ENCODE measurements at regions not wholly inside any gene's neighbourhood (a gene's known extent, or its start where the extent isn't known, plus 50 kb on each side); places are given as distances from the start of the nearest gene placed in this dataset.

DNA sequence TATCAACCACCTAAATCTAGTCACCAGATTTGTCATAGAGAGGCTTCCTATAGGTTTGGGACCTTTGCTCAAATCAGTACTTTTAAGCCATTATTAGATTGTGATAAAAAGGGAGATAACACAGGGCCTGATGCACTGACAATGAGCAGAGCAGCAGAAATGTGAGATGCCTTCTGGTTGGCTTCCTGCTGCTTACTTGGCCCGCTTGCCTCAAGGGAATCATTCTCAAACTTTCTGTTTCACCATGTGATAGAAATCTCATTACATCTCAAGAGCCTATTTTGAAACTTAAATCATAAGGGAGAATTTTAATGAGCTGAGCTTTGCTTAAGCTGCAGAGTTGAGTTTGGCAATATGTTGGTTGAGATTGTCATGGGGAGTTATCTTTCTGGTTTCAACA lies 606.0 kb downstream of the DHX35 start:
- TF ChIP-seq CTCF (IDR thresholded peaks at IDR 0.05; ENCODE audit: insufficient read depth, missing control alignments): no peak
- FAIRE-seq (no peak), DNase-seq (ENCODE audit: insufficient read length, low spot score) (no peak)

- no peak for TF ChIP-seq CTCF (IDR thresholded peaks at IDR 0.05; ENCODE audit: insufficient read depth, missing control alignments)
- DNase-seq (ENCODE audit: insufficient read length, low spot score) (no peak), FAIRE-seq (no peak)
Measured at GRCh38 chr20:39563349-39563748, 601.2 kb downstream of the DHX35 start.

- no peak for DNase-seq (ENCODE audit: insufficient read length, low spot score)
- no peak for TF ChIP-seq CTCF (IDR thresholded peaks at IDR 0.05; ENCODE audit: insufficient read depth, missing control alignments)
- no peak for FAIRE-seq
Measured at GRCh38 chr20:39554341-39554740, 592.2 kb downstream of the DHX35 start.

DNA sequence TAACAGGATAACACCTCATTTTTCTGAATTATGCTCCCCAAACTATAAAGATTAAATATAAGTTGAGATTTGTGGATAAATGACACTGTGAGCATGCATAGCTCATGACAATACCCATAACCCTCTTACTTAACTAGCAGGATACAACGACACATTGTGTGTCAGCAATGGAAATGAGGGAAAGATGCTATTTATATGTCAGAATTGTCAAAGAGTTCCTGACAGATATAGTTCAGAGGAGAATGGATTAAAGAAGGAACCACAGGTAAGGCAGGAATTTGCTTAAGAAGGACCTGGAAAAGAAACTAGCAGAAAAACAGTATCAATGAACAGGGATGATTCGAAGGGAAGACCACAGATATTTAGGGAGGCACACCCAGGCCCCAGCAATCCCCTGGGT lies 591.0 kb downstream of the DHX35 start:
- no peak for TF ChIP-seq CTCF (IDR thresholded peaks at IDR 0.05; ENCODE audit: insufficient read depth, missing control alignments)
- DNase-seq (ENCODE audit: insufficient read length, low spot score) (no peak), FAIRE-seq (no peak)

DNA sequence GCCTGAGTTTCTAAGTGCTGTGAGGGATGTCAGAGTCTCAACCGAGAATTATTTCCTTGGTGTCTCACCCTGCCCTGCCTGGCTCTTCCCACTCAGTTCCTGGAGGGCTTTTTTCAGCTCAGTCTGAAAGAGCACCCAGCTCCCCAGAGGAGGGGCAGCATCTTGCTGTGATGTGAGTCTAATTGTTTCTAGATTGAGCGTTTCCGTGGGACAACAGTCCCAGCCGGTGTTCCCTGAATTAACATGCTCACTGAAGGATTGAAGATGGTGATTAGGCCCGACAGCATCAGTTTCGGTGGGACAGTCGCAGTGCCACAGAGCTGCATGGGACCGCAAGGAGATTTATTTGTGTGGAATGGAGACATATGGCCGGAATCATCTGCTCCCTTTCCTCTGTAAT lies 587.6 kb downstream of the DHX35 start:
- DNase-seq (ENCODE audit: insufficient read length, low spot score): no peak
- TF ChIP-seq CTCF (IDR thresholded peaks at IDR 0.05; ENCODE audit: insufficient read depth, missing control alignments): no peak
- no peak for FAIRE-seq

DNA sequence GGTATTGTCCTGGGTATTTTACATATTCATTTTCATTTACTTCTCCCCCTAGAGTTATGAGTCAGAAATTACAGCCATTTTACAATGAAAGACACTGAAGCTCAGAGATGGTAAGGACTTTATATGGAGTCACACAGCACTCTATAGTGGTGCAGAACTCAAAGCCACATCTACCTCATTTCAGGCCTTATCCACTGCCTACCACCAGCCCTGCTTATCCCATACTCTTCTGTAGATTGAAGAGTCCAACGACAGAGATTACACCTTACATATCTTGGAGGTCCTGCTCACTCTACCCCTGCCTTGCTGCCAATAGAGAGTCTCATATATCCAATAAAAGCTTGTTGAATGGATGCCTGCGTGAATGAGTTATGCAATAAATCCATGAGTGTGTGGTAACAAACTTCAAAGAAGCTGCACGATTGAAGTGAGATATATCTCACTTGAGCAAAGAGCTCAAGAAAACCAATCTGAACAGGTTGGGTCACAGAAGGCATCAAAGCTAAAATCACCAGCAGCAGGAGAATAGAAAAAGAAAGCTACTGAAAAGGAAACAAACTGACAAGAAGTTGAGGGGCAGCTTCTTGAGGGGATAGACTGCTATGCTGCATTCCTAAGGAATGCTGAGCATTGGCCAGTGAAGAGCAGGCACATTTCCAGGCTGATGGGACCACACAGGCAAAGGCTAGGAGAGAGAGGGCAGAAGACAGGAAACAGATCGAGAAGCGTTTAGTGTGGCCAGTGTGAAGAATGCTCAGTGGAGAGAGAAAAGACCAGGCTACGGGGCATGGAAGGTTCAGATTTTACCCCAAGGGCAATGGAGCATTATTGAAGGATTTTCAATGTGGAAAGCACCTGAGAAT lies 585.6 kb downstream of the DHX35 start:
- FAIRE-seq (no peak), DNase-seq (ENCODE audit: insufficient read length, low spot score) (no peak)
- no peak for TF ChIP-seq CTCF (IDR thresholded peaks at IDR 0.05; ENCODE audit: insufficient read depth, missing control alignments)

DNA sequence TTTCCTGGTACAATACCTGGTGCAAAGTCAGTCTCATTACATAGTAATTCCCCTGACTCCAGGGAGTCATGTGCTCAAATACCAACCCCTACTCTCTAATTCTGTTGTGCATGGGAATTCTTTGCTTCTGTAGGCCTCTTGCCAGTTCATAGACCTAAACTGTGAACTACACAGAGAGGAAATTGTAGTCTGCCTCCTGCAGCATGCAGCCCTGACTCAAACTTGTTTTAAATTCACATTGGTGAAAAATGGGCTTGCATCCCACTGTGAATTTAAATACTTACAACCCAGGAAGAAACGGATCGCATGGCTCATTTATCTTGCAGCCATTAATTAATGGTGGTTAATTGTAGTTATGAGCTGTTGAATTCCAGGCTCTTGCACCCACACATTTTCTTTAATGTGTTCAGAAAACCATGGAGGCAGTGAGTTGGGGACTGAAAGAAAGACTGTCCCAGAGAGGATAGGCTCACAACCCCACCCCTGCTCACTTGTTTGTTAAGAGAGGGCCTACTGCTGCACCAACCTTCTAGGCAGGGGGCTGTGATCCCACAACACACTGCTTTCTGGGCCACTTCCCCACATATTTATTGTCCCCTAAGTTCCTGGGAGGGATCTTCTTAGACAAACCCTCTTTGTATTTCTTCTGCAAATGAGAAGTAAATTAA lies 579.1 kb downstream of the DHX35 start:
- FAIRE-seq: no peak
- no peak for TF ChIP-seq CTCF (IDR thresholded peaks at IDR 0.05; ENCODE audit: insufficient read depth, missing control alignments)
- DNase-seq (ENCODE audit: insufficient read length, low spot score): no peak

Data from D721Med (cell line).